Smooth muscle cell (in vitro differentiated cells): ENCODE measurements at regions not wholly inside any gene's neighbourhood (a gene's known extent, or its start where the extent isn't known, plus 50 kb on each side); places are given as distances from the start of the nearest gene placed in this dataset.

Experiments
- DNase-seq: peaks from one replicate; lab custom pipeline; 2025; ENCODE audit not compliant: unreplicated experiment; lab: John Stamatoyannopoulos, UW
- H2AFZ ChIP-seq: fragments of 200-600 bp; sonication (generic); 2 replicates; pipeline ENCODE4 v1.6.0; 2016; ENCODE audit warnings: antibody characterized with exemption, low read depth, mild to moderate bottlenecking
- H3F3A ChIP-seq: fragments of 200-600 bp; sonication (generic); 2 replicates; pipeline ENCODE4 v1.6.0; 2017; ENCODE audit warnings: antibody characterized with exemption, low read depth
- H3K27ac ChIP-seq: fragments of 200-600 bp; sonication (generic); 2 replicates; pipeline ENCODE4 v1.5.1; 2016; ENCODE audit warnings: low read depth, mild to moderate bottlenecking
- H3K27me3 ChIP-seq: fragments of 200-600 bp; sonication (generic); 2 replicates; pipeline ENCODE4 v1.6.1; 2016; ENCODE audit warnings: low read depth, mild to moderate bottlenecking
- H3K36me3 ChIP-seq: fragments of 200-600 bp; sonication (generic); 2 replicates; pipeline ENCODE4 v1.5.1; 2016; ENCODE audit warnings: low read depth
- H3K4me1 ChIP-seq: fragments of 200-600 bp; sonication (generic); 2 replicates; pipeline ENCODE4 v1.5.1; 2016; ENCODE audit warnings: low read depth
- H3K4me2 ChIP-seq: fragments of 200-600 bp; sonication (generic); 2 replicates; pipeline ENCODE4 v1.6.0; 2016; ENCODE audit warnings: mild to moderate bottlenecking
- H3K4me3 ChIP-seq: fragments of 200-600 bp; sonication (generic); 2 replicates; pipeline ENCODE4 v1.5.1; 2016; ENCODE audit warnings: mild to moderate bottlenecking
- H3K79me2 ChIP-seq: fragments of 200-600 bp; sonication (generic); 2 replicates; pipeline ENCODE4 v1.6.0; 2016; ENCODE audit warnings: low read depth, mild to moderate bottlenecking
- H3K9ac ChIP-seq: fragments of 200-600 bp; sonication (generic); 2 replicates; pipeline ENCODE4 v1.6.0; 2016; ENCODE audit warnings: low read depth
- H3K9me3 ChIP-seq: fragments of 200-600 bp; sonication (generic); replicated peaks from 2 replicates; pipeline ENCODE4 v1.5.1; 2016; ENCODE audit warnings: low read depth
- H4K20me1 ChIP-seq: fragments of 200-600 bp; sonication (generic); 2 replicates; pipeline ENCODE4 v1.6.0; 2016; ENCODE audit warnings: low read depth
- CTCF ChIP-seq: fragments of 200-600 bp; sonication (generic); IDR thresholded peaks from 2 replicates; pipeline ENCODE4 v1.5.1; 2017; ENCODE audit warnings: borderline replicate concordance, mild to moderate bottlenecking, antibody characterized with exemption; ENCODE audit not compliant: insufficient read depth, poor library complexity, severe bottlenecking
- WGBS: methylation state at CpG from one replicate; pipeline ENCODE4 v1.1.7; 2016; ENCODE audit warnings: low lambda C conversion rate; 5-methylcytosine and 5-hydroxymethylcytosine counted together

GRCh38 chr15:38193496-38193895, 59.1 kb upstream of the SPRED1 start:
- no peak overlapping the region for H3K27ac ChIP-seq
- H3F3A ChIP-seq: no peaks in the 10 kb centered on the region
- no peak overlapping the region for H3K4me3 ChIP-seq
- H3K79me2 ChIP-seq: no peaks in the 10 kb centered on the region
- WGBS: 8% methylated on average over 1 of the region's 1 CpG
- H3K4me1 ChIP-seq: no peaks in the 10 kb centered on the region
- DNase-seq: no peak
- no peaks in the 10 kb centered on the region for H3K27me3 ChIP-seq
- no peak overlapping the region for H3K9ac ChIP-seq
- no peaks in the 10 kb centered on the region for H4K20me1 ChIP-seq
- no peak for TF ChIP-seq CTCF
- H3K9me3 ChIP-seq: no peaks in the 10 kb centered on the region
- no peak overlapping the region for H3K4me2 ChIP-seq
- H2AFZ ChIP-seq: no peak overlapping the region
- no peaks in the 10 kb centered on the region for H3K36me3 ChIP-seq

- no peak overlapping the region for H3K9ac ChIP-seq
- no peaks in the 10 kb centered on the region for H3K9me3 ChIP-seq
- no peak overlapping the region for H3K4me3 ChIP-seq
- H3K36me3 ChIP-seq: no peaks in the 10 kb centered on the region
- H3F3A ChIP-seq: no peaks in the 10 kb centered on the region
- no peaks in the 10 kb centered on the region for H3K27me3 ChIP-seq
- H2AFZ ChIP-seq: no peak overlapping the region
- no peaks in the 10 kb centered on the region for H3K79me2 ChIP-seq
- TF ChIP-seq CTCF: no peak
- 96% methylated on average over 5 of the region's 5 CpGs for WGBS
- no peaks in the 10 kb centered on the region for H3K4me1 ChIP-seq
- H4K20me1 ChIP-seq: no peaks in the 10 kb centered on the region
- no peak for DNase-seq
- no peak overlapping the region for H3K27ac ChIP-seq
- no peak overlapping the region for H3K4me2 ChIP-seq
Measured at GRCh38 chr15:38195191-38195901, 57.3 kb upstream of the SPRED1 start.

GRCh38 chr15:38196076-38196475, 56.6 kb upstream of the SPRED1 start:
- DNase-seq: no peak
- H3K27me3 ChIP-seq: no peaks in the 10 kb centered on the region
- WGBS: 54% methylated on average over 1 of the region's 1 CpG
- no peaks in the 10 kb centered on the region for H4K20me1 ChIP-seq
- H3K4me3 ChIP-seq: no peak overlapping the region
- H3K9me3 ChIP-seq: no peaks in the 10 kb centered on the region
- no peak overlapping the region for H3K27ac ChIP-seq
- H3K36me3 ChIP-seq: no peaks in the 10 kb centered on the region
- no peak for TF ChIP-seq CTCF
- no peaks in the 10 kb centered on the region for H3K4me1 ChIP-seq
- no peak overlapping the region for H3K4me2 ChIP-seq
- no peaks in the 10 kb centered on the region for H3K79me2 ChIP-seq
- no peak overlapping the region for H3K9ac ChIP-seq
- H3F3A ChIP-seq: no peaks in the 10 kb centered on the region
- H2AFZ ChIP-seq: no peak overlapping the region

DNA sequence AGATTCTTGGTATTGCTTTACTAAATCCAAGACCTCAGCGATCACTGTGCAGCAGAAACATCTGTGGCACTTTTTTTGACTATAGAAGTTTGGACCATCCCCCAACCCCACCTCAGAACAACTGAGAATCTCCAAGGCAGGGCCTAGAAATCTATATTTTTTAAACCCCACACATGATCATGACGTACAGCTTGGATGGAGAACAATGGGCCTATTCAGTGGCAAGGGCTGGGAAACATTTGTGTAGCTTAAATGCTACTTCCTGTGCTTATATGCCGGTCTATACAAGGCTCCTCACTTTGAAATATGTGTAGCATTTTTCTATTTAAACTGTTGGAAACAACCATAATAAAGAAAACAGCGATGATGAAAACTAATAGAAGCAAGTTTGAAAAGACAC, 55.1 kb upstream of the SPRED1 start:
- no peak for TF ChIP-seq CTCF
- Histone ChIP-seq H3K27ac (no peak overlapping the region), H3K9me3 (no peaks in the 10 kb centered on the region), H4K20me1 (no peaks in the 10 kb centered on the region), H3K9ac (no peak overlapping the region), H2AFZ (no peak overlapping the region), H3K79me2 (no peaks in the 10 kb centered on the region), H3K4me2 (no peak overlapping the region), H3K27me3 (no peaks in the 10 kb centered on the region), H3K36me3 (no peaks in the 10 kb centered on the region), H3K4me3 (no peak overlapping the region), H3K4me1 (no peaks in the 10 kb centered on the region), H3F3A (no peaks in the 10 kb centered on the region)
- WGBS: 63% methylated on average over 4 of the region's 4 CpGs
- DNase-seq: no peak
